ENCODE measurements at regions not wholly inside any gene's neighbourhood (a gene's known extent, or its start where the extent isn't known, plus 50 kb on each side); places are given as distances from the start of the nearest gene placed in this dataset.

DNA sequence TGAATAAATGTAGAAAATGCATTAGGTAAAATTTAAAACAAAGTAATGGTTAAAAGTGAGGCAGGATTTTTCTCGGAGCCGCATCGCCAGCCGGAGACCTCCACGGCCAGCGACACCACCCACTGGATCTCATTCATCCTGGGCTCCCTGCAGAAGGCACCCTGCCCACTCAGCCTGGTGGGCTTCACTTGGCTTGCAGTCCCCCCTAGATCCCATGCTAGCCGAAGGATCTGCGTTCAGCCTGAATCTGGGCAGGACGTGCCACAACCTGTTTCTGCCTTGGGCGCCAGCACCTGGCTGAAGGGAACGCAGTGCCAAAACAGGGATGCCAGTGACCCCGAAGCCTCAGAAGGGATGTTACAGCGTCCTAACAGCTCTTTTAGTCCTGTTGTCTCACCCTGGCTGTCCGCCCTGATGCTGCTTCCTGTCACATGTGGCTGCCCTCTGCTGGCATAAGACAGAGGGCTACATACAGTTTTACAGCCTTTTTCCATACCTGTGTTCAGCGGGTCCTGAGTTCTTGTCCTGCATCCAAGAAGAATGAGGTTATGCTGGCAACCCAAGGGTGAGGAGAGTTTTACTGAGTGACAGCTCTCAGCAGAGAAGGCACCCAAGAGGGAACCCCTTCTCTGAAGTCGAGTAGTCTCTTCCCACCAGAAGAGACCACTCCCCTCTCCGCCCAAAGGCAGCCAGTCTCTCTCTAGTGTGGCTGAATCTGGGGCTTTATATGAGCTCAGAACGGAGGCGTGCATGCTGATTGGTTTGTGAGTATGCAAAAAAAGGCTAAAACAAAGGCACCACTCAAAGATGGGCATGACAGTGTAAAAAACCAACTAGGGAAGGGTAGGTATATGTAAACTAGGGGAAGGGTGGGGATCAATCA is 173.1 kb upstream of the GYPC start:
- TF ChIP-seq, protein P1, sequence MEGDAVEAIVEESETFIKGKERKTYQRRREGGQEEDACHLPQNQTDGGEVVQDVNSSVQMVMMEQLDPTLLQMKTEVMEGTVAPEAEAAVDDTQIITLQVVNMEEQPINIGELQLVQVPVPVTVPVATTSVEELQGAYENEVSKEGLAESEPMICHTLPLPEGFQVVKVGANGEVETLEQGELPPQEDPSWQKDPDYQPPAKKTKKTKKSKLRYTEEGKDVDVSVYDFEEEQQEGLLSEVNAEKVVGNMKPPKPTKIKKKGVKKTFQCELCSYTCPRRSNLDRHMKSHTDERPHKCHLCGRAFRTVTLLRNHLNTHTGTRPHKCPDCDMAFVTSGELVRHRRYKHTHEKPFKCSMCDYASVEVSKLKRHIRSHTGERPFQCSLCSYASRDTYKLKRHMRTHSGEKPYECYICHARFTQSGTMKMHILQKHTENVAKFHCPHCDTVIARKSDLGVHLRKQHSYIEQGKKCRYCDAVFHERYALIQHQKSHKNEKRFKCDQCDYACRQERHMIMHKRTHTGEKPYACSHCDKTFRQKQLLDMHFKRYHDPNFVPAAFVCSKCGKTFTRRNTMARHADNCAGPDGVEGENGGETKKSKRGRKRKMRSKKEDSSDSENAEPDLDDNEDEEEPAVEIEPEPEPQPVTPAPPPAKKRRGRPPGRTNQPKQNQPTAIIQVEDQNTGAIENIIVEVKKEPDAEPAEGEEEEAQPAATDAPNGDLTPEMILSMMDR (IDR thresholded peaks at IDR 0.05) = no peak
- TF ChIP-seq POLR2A (IDR thresholded peaks at IDR 0.05) = no peak
- TF ChIP-seq POLR2AphosphoS5 (IDR thresholded peaks at IDR 0.05; ENCODE audit: insufficient read depth in 1 of 2, low read depth in 1 of 2) = no peak
